C4-2B (cell line): ENCODE measurements at regions not wholly inside any gene's neighbourhood (a gene's known extent, or its start where the extent isn't known, plus 50 kb on each side); places are given as distances from the start of the nearest gene placed in this dataset.

ENCODE experiments used
- CTCF ChIP-seq: fragments of 450-650 bp; conservative IDR thresholded peaks from 2 replicates; pipeline ENCODE4 v1.5.1; 2017; ENCODE audit warnings: mild to moderate bottlenecking
- ZFX ChIP-seq: fragments of 450-650 bp; IDR thresholded peaks from 2 replicates; pipeline ENCODE4 v1.6.1; 2017

- TF ChIP-seq CTCF (no peak), ZFX (no peak)
These were observed 248.9 kb upstream of the RBBP8 start for GRCh38 chr18:22684268-22684667.
